ENCODE measurements at regions not wholly inside any gene's neighbourhood (a gene's known extent, or its start where the extent isn't known, plus 50 kb on each side); places are given as distances from the start of the nearest gene placed in this dataset.

GRCh38 chrX:110427076-110427475, 68.4 kb downstream of the RTL9 start:
- H3K4me1 ChIP-seq: no peaks in the 10 kb centered on the region
- TF ChIP-seq, protein P1, sequence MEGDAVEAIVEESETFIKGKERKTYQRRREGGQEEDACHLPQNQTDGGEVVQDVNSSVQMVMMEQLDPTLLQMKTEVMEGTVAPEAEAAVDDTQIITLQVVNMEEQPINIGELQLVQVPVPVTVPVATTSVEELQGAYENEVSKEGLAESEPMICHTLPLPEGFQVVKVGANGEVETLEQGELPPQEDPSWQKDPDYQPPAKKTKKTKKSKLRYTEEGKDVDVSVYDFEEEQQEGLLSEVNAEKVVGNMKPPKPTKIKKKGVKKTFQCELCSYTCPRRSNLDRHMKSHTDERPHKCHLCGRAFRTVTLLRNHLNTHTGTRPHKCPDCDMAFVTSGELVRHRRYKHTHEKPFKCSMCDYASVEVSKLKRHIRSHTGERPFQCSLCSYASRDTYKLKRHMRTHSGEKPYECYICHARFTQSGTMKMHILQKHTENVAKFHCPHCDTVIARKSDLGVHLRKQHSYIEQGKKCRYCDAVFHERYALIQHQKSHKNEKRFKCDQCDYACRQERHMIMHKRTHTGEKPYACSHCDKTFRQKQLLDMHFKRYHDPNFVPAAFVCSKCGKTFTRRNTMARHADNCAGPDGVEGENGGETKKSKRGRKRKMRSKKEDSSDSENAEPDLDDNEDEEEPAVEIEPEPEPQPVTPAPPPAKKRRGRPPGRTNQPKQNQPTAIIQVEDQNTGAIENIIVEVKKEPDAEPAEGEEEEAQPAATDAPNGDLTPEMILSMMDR (IDR thresholded peaks at IDR 0.05): no peak
- no peaks in the 10 kb centered on the region for H3K36me3 ChIP-seq
- no peak for DNase-seq
- no peak overlapping the region for H3K4me3 ChIP-seq
- no peak overlapping the region for H3K27ac ChIP-seq
- H3K9me3 ChIP-seq: no peaks in the 10 kb centered on the region
- no peaks in the 10 kb centered on the region for H3K27me3 ChIP-seq
- intact Hi-C loops (cut with DNase I; ENCODE audit: low total_unique reads): no loop called here

DNA sequence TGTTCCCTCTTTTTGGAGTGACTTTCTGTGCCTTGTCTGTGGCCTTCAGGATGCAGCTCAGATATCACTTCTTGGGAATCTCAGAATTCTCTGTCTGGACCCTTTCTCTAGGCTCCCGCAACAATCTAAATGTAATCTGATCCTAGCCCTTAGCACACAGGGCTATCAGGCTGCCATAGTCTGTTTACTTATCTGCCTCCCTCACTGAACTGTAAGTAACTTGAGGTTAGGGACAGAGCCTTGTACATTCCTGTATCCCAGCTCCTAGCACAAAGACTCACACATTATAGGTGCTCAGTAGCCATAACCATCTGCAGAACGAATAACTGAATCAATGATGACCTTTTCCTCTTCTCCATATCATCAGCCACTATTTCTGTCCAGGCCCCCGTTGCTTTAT, 69.5 kb downstream of the RTL9 start:
- Histone ChIP-seq H3K4me3 (no peak overlapping the region), H3K36me3 (no peaks in the 10 kb centered on the region), H3K4me1 (no peaks in the 10 kb centered on the region), H3K9me3 (no peaks in the 10 kb centered on the region), H3K27me3 (no peaks in the 10 kb centered on the region), H3K27ac (no peak overlapping the region)
- TF ChIP-seq, protein P1 (IDR thresholded peaks at IDR 0.05): no peak
- DNase-seq: no peak
- intact Hi-C loops (cut with DNase I; ENCODE audit: low total_unique reads): no loop called here

GRCh38 chrX:110430293-110431076, 71.8 kb downstream of the RTL9 start:
- intact Hi-C loops (cut with DNase I; ENCODE audit: low total_unique reads): no loop called here
- Histone ChIP-seq H3K27me3 (no peaks in the 10 kb centered on the region), H3K9me3 (no peaks in the 10 kb centered on the region), H3K36me3 (no peaks in the 10 kb centered on the region), H3K27ac (no peak overlapping the region), H3K4me1 (no peaks in the 10 kb centered on the region), H3K4me3 (no peak overlapping the region)
- TF ChIP-seq, protein P1 (IDR thresholded peaks at IDR 0.05): no peak
- no peak for DNase-seq

DNA sequence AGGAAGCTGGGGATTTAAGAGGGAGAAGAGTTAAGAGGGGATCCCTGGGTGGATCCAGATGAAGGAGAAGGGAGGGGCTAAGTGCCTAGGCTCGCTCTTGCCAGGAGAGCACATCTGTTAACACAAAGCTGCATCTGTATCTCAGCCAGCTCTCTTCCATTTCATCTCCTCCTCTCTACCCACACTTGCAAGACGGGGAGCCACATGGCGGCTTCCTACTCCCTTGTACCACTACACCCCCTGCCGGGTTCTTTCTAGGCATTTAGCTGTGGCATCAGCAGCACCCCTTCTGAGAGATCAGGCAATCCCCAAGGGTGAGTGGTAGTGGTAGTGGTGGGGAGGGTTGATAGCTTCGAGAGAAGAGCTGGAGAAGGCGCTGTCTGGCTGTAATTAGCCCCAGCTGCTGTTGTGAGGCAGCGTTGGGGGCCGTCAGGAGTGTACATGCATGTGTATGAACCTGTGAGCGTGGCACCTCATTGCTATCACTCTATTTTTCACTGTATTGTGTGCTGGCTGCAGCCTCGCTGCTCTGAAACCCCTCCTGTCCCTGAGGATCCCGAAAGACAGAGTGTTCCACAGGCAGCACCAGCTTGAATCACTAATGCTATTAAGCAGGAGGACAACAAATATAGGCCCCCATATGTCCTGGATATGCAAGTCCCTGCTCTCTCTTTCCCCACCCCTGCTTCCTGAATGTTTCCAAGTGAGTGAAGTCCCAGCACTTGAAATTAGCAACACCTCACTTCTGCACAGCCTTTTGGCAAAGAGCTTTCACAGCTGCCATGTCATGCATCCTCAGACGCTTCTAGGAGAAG, 73.7 kb downstream of the RTL9 start:
- no peaks in the 10 kb centered on the region for H3K9me3 ChIP-seq
- intact Hi-C loops (cut with DNase I; ENCODE audit: low total_unique reads): no loop called here
- H3K4me1 ChIP-seq: no peaks in the 10 kb centered on the region
- TF ChIP-seq, protein P1 (IDR thresholded peaks at IDR 0.05): no peak
- H3K36me3 ChIP-seq: no peaks in the 10 kb centered on the region
- H3K4me3 ChIP-seq: no peak overlapping the region
- H3K27ac ChIP-seq: no peak overlapping the region
- DNase-seq: no peak
- no peaks in the 10 kb centered on the region for H3K27me3 ChIP-seq

GRCh38 chrX:110432906-110433215, 74.2 kb downstream of the RTL9 start:
- no peak for DNase-seq
- intact Hi-C loops (cut with DNase I; ENCODE audit: low total_unique reads): no loop called here
- Histone ChIP-seq H3K27ac (no peak overlapping the region), H3K4me3 (no peak overlapping the region), H3K36me3 (no peaks in the 10 kb centered on the region), H3K4me1 (no peaks in the 10 kb centered on the region), H3K9me3 (no peaks in the 10 kb centered on the region), H3K27me3 (no peaks in the 10 kb centered on the region)
- TF ChIP-seq, protein P1 (IDR thresholded peaks at IDR 0.05): no peak
